ENCODE measurements at regions not wholly inside any gene's neighbourhood (a gene's known extent, or its start where the extent isn't known, plus 50 kb on each side); places are given as distances from the start of the nearest gene placed in this dataset.

DNA sequence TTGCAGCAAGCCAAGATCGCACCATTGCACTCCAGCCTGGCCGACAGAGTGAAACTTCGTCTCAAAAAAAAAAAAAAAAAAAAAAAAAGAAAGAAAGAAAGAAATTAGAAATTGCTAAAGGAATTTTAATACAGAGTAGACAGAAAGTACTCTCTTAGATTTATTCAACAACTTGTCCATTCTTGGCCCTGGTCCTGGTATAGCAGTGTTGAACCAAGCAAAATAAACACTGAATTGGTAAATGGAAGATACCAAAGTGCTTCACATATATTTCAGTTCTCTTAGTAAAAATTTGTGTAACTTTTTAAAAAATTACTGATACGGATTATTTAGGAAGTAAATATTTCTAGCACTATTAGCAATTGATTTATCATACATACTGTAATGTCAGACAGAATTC lies 165.9 kb upstream of the TLL1 start:
- H3K36me3 ChIP-seq (replicated peaks) = no peaks in the 10 kb centered on the region
- DNase-seq (ENCODE audit: low spot score in 2 of 2) = no peak
- no peaks in the 10 kb centered on the region for H3K4me1 ChIP-seq
- no peak overlapping the region for H3K4me3 ChIP-seq
- H3K9me3 ChIP-seq = no peaks in the 10 kb centered on the region
- no peaks in the 10 kb centered on the region for H3K27me3 ChIP-seq (ENCODE audit: low read depth)
- in situ Hi-C loops (cut with MboI; ENCODE audit: low sequenced_read_pairs) = no loop called here

DNA sequence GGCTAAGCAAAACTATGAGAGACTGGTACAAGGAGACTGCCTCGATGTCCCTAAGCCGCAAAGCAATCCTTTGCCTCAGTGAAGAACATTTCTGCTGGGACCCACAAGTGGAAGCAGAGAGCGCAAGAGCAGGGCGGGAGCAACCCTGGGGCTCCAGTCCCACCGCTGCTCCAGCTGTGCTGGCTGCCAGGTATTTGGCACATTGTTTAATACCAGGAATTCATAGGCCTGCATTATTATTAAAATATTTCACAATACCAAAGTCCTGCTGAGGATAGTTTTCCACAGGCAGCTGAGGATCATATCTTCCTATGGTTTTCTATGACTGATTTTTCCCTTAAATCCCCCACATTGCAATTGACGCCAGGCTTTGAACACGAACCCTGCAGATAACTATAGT lies 163.5 kb upstream of the TLL1 start:
- Histone ChIP-seq H3K36me3 (replicated peaks) (no peaks in the 10 kb centered on the region), H3K4me3 (no peak overlapping the region), H3K9me3 (no peaks in the 10 kb centered on the region), H3K4me1 (no peaks in the 10 kb centered on the region), H3K27me3 (ENCODE audit: low read depth) (no peaks in the 10 kb centered on the region)
- in situ Hi-C loops (cut with MboI; ENCODE audit: low sequenced_read_pairs) = no loop called here
- DNase-seq (ENCODE audit: low spot score in 2 of 2) = no peak

DNA sequence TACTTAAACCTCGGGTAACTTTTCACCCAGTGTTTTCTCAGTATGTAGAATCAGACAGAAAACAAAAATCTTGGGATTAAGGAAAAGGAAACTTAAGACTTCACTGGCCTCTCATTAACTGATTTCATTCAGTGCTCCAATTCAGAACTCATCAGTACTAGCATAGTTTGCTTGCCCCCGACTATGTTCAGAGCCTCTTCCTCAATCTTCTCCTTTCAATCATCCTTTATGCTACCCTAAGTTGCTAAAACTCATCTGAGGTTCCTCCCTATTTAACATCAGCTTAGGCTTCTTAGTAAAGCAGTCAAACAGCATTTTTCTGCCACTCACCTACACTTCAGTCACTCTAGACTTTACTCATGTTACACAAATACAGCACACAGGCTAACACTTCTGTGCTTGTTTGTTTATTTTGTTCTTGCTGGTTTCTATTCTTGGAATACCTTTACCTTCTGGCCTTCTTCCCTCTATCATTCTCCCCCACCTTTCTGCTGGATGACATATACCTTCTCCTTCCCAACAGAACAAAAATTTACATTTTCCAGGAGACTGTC lies 163.0 kb upstream of the TLL1 start:
- no peaks in the 10 kb centered on the region for H3K4me1 ChIP-seq
- H3K36me3 ChIP-seq (replicated peaks) = no peaks in the 10 kb centered on the region
- DNase-seq (ENCODE audit: low spot score in 2 of 2) = no peak
- H3K4me3 ChIP-seq = no peak overlapping the region
- no peaks in the 10 kb centered on the region for H3K9me3 ChIP-seq
- H3K27me3 ChIP-seq (ENCODE audit: low read depth) = no peaks in the 10 kb centered on the region
- in situ Hi-C loops (cut with MboI; ENCODE audit: low sequenced_read_pairs) = no loop called here

DNA sequence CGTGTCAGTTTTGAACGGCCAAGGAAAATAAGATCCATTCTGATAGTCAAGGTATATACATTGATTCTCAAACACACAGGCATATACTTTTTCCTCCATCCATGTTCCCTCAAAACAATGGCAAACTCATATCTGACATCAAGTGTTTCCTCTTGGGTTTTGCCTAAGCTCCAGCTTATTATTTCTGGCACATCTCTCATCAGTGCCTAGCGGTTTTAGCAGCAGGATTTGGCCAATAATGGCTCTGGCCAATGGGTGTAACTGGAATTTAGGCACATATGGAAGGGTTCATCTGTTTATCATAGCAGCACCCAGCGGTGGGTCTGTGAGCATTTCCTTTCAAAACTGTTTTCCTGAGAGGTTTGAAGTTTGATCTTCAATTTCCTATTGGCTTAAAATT lies 161.6 kb upstream of the TLL1 start:
- in situ Hi-C loops (cut with MboI; ENCODE audit: low sequenced_read_pairs) = no loop called here
- no peak for DNase-seq (ENCODE audit: low spot score in 2 of 2)
- H3K4me3 ChIP-seq = no peak overlapping the region
- H3K27me3 ChIP-seq (ENCODE audit: low read depth) = no peaks in the 10 kb centered on the region
- H3K9me3 ChIP-seq = no peaks in the 10 kb centered on the region
- H3K4me1 ChIP-seq = no peaks in the 10 kb centered on the region
- no peaks in the 10 kb centered on the region for H3K36me3 ChIP-seq (replicated peaks)

DNA sequence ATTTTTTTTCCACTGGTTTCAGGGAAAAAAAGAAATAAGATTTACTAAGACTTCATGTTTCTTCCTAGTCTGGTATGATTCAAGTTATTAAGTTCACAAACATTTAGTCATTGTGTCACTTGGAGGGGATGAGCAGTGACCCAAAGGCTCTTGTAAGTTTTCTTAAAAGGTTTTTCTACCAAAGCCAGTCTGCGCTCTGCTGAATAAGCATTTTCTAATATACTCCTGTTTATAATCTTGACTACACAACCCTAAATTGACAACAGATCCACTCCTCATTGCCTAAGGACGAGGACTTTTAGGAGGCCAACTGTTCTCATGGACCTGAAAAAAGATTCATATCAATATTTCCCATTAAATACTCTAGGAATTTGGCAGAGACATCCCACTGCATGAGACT lies 161.1 kb upstream of the TLL1 start:
- in situ Hi-C loops (cut with MboI; ENCODE audit: low sequenced_read_pairs) = no loop called here
- no peaks in the 10 kb centered on the region for H3K27me3 ChIP-seq (ENCODE audit: low read depth)
- no peak overlapping the region for H3K4me3 ChIP-seq
- no peaks in the 10 kb centered on the region for H3K36me3 ChIP-seq (replicated peaks)
- no peak for DNase-seq (ENCODE audit: low spot score in 2 of 2)
- no peaks in the 10 kb centered on the region for H3K4me1 ChIP-seq
- no peaks in the 10 kb centered on the region for H3K9me3 ChIP-seq

DNA sequence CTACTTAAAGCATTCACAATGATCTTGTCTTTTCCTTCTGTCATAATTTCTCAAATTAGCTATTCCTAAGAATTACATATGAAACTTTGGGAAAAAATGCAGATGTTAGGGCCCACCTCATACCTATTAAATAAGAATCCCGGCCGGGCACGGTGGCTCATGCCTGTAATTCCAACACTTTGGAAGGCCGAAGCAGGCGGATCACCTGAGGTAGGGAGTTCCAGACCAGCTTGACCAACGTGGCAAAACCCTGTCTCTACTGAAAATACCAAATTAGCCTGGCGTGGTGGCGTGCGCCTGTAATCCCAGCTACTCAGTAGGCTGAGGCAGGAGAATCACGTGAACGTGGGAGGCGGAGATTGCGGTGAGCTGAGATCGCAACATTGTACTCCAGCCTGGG lies 158.4 kb upstream of the TLL1 start:
- Histone ChIP-seq H3K4me3 (no peak overlapping the region), H3K9me3 (no peaks in the 10 kb centered on the region), H3K36me3 (replicated peaks) (no peaks in the 10 kb centered on the region), H3K4me1 (no peaks in the 10 kb centered on the region), H3K27me3 (ENCODE audit: low read depth) (no peaks in the 10 kb centered on the region)
- in situ Hi-C loops (cut with MboI; ENCODE audit: low sequenced_read_pairs) = no loop called here
- no peak for DNase-seq (ENCODE audit: low spot score in 2 of 2)

DNA sequence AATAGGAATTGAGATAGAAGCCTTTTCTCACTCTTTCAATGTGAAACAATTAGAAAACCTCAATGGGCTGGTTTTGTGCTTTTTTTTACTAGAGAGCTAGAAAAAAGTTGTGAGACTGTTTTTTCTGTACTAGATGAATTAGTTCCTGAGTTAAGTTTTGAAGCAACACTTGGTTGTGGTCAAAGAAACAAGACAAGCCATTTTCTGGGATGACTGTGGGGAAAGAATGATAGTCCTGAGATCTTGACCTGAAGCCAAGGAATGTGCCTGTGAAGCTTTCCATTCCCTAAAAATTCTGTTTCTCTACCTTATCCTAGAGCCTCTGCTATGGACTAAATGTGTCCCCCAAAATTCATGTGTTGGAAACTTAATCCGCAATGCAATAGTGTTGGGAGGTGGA lies 157.8 kb upstream of the TLL1 start:
- no peaks in the 10 kb centered on the region for H3K4me1 ChIP-seq
- no peak overlapping the region for H3K4me3 ChIP-seq
- no peak for DNase-seq (ENCODE audit: low spot score in 2 of 2)
- no peaks in the 10 kb centered on the region for H3K27me3 ChIP-seq (ENCODE audit: low read depth)
- in situ Hi-C loops (cut with MboI; ENCODE audit: low sequenced_read_pairs) = no loop called here
- no peaks in the 10 kb centered on the region for H3K9me3 ChIP-seq
- H3K36me3 ChIP-seq (replicated peaks) = no peaks in the 10 kb centered on the region

DNA sequence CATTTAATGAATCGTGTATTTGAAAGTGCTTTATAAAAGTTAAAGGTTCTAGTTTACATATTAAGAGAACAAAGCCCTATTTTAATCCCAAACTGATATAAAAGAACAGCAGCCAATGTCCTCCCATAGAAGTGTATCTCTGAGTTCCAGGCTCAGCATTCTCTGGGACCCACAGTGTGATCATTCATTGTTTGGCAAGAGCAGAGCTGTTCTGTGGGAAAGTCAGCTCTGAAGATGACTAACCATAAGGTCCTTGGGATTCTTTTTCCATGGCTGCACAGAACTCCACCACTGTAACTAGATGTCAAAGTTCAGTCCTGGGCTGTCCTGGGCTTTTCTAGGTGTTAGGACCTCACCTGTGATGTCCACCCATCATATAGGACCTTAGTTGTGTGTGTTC lies 157.0 kb upstream of the TLL1 start:
- no peaks in the 10 kb centered on the region for H3K36me3 ChIP-seq (replicated peaks)
- no peak for DNase-seq (ENCODE audit: low spot score in 2 of 2)
- no peaks in the 10 kb centered on the region for H3K4me1 ChIP-seq
- in situ Hi-C loops (cut with MboI; ENCODE audit: low sequenced_read_pairs) = no loop called here
- H3K4me3 ChIP-seq = no peak overlapping the region
- H3K27me3 ChIP-seq (ENCODE audit: low read depth) = no peaks in the 10 kb centered on the region
- no peaks in the 10 kb centered on the region for H3K9me3 ChIP-seq

DNA sequence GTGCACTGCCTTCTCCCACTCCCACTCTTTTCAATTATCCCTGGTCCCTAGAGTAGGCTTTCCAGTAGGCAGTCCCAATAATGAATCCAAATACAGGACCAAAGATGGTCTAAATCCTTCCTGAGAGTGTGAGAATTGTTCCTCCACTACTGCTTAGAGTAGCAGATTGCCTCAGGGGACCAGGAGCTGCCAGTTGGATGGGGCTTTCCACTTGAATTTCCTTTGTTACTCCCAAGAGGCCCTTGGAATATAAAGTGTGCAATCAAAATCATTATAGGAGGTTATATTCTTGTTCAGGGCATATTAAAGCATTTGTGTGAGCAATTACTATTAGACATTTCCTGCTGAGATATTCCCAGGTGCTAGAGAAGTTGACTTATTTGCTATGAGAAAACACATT lies 156.6 kb upstream of the TLL1 start:
- H3K9me3 ChIP-seq = no peaks in the 10 kb centered on the region
- H3K4me3 ChIP-seq = no peak overlapping the region
- in situ Hi-C loops (cut with MboI; ENCODE audit: low sequenced_read_pairs) = no loop called here
- no peaks in the 10 kb centered on the region for H3K4me1 ChIP-seq
- H3K27me3 ChIP-seq (ENCODE audit: low read depth) = no peaks in the 10 kb centered on the region
- no peak for DNase-seq (ENCODE audit: low spot score in 2 of 2)
- H3K36me3 ChIP-seq (replicated peaks) = no peaks in the 10 kb centered on the region

DNA sequence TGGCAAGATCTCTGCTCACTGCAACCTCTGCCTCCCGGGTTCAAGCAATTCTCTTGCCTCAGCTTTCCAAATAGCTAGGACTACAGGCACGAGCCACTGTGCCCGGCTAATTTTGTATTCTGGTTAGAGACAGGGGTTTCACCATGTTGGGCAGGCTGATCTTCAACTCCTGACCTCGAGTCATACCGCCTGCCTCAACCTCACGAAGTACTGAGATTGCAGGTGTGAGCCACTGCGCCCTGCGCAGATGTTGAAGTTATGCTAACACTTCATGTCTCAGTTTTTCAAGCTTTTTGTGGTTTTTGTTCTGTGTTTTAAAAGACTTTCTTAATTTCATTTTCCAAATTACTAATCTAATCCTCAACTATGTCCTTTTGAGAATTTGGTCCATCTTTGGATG lies 154.4 kb upstream of the TLL1 start:
- no peaks in the 10 kb centered on the region; the same call in 1 of the 2 replicates for H3K4me1 ChIP-seq
- in situ Hi-C loops (cut with MboI; ENCODE audit: low sequenced_read_pairs) = no loop called here
- no peaks in the 10 kb centered on the region for H3K9me3 ChIP-seq

DNA sequence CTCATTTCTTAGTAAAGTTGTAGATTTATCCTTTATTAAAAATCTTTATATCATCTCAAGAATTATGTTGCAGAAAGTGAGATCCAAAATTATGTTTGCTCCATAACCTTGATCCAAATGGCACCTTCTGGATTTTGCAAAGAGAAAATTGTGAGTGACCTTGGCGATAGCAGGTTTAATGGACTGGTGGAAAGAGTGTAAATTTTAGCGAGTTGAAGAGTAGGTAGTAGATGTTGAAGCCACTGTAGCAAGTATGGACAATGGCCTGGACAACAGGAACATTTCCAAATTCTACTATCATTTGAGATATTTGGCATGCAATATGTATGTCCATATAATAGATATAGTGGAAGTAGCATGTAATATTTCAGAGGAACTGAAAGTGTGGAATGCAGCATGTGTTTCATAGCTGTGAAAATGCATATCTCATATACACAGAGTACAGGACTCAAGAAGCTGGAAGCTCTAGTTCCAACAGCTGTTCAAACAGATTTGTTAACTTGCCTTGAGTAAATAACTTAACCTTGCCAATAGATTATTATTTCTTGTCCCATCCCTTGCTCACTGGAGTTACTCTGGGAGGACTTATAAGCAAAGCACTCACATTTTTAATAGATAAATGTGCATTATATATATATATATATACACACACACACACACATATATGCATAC lies 152.5 kb upstream of the TLL1 start:
- Histone ChIP-seq H3K36me3 (replicated peaks) (no peaks in the 10 kb centered on the region), H3K27me3 (ENCODE audit: low read depth) (no peaks in the 10 kb centered on the region), H3K9me3 (no peaks in the 10 kb centered on the region), H3K4me3 (no peak overlapping the region), H3K4me1 (no peaks in the 10 kb centered on the region; the same call in 1 of the 2 replicates)
- DNase-seq (ENCODE audit: low spot score in 2 of 2) = no peak
- in situ Hi-C loops (cut with MboI; ENCODE audit: low sequenced_read_pairs) = no loop called here

More for the DNA sequence above, 154.4 kb upstream of the TLL1 start:
- Histone ChIP-seq H3K36me3 (replicated peaks) (no peaks in the 10 kb centered on the region), H3K4me3 (no peak overlapping the region), H3K27me3 (ENCODE audit: low read depth) (no peaks in the 10 kb centered on the region)
- no peak for DNase-seq (ENCODE audit: low spot score in 2 of 2)

DNA sequence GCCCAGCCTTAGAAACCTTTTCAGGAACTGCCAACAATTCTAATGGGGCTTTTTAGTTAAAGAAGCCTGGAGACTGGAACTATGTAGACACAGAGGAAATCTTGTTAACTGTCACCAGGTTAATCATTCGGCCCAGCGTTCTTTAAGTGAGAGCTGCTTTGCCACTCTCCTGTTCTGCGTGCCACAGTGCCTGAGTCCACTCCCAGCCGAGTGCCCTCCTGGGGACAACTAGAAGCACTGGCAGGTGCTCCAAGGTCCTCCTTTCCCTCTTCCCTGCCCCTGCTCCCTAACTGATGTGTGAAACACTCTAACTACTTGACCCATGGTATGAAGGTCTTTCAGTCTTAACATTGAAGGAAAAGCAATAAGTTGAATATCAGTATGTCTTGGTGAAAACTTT lies 151.2 kb upstream of the TLL1 start:
- Histone ChIP-seq H3K4me1 (no peaks in the 10 kb centered on the region; the same call in 1 of the 2 replicates), H3K27me3 (ENCODE audit: low read depth) (no peaks in the 10 kb centered on the region), H3K36me3 (replicated peaks) (no peaks in the 10 kb centered on the region), H3K9me3 (no peaks in the 10 kb centered on the region), H3K4me3 (no peak overlapping the region)
- DNase-seq (ENCODE audit: low spot score in 2 of 2) = no peak
- in situ Hi-C loops (cut with MboI; ENCODE audit: low sequenced_read_pairs) = no loop called here

DNA sequence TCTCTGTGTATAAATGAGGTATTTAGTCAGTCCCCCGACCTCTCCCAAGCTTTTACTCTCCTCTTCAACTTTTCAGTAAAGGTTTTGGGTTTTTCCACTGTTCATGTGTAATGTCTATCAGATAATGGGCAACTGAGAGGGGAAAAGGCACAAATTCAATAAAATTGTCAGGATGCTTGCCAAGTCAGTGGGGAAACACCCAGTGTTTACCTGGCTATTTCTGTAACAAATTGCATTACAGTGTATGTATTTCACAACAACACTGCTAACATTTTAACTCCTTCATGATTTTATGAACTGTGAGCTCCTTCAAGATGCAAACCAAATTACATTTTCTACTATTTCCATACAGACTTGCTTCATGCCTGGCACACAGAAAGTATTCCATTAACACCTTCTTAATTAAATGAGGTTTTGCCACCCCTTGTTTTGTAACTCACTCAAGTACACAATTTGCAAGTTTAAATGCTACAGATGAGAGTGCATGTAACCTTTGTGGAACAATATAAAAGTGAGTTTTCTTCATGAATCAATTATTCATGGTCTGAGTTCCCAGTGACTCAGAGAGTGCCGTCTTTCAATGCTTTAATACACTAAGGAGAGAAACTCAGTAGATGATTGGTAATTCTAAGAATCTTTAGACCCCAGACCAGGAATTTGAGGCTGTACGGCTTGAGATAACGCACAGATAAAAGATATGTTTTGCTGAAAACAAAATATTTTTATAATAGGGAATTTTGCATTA lies 149.8 kb upstream of the TLL1 start:
- Histone ChIP-seq H3K27me3 (ENCODE audit: low read depth) (no peaks in the 10 kb centered on the region), H3K9me3 (no peaks in the 10 kb centered on the region), H3K4me3 (no peak overlapping the region), H3K36me3 (replicated peaks) (no peaks in the 10 kb centered on the region), H3K4me1 (no peaks in the 10 kb centered on the region; the same call in 1 of the 2 replicates)
- in situ Hi-C loops (cut with MboI; ENCODE audit: low sequenced_read_pairs) = no loop called here
- DNase-seq (ENCODE audit: low spot score in 2 of 2) = no peak

DNA sequence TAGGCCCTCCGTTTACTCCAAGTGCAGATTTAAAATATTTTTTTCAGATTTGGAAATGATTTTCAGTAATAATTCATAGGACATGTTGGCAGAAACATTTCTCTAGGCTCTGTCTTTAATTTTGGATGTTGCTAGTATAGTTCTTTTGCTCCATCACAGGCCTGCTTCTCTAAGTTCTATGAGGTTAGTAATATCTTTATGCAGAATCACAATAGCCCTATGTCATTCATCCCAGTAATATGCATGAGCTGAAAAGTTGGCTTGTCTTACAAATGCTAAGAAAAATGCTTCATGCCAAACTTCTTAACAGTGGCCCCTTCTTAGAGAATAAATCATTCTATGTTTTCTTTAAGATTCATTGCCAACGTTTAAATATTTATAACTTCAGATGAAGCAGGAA lies 148.3 kb upstream of the TLL1 start:
- in situ Hi-C loops (cut with MboI; ENCODE audit: low sequenced_read_pairs) = no loop called here
- no peaks in the 10 kb centered on the region for H3K27me3 ChIP-seq (ENCODE audit: low read depth)
- DNase-seq (ENCODE audit: low spot score in 2 of 2) = peak in 1 of 2 experiments; percentile 5
- H3K4me1 ChIP-seq = no peaks in the 10 kb centered on the region; the same call in 1 of the 2 replicates
- no peaks in the 10 kb centered on the region for H3K36me3 ChIP-seq (replicated peaks)
- H3K4me3 ChIP-seq = no peak overlapping the region
- no peaks in the 10 kb centered on the region for H3K9me3 ChIP-seq
